ENCODE measurements at regions not wholly inside any gene's neighbourhood (a gene's known extent, or its start where the extent isn't known, plus 50 kb on each side); places are given as distances from the start of the nearest gene placed in this dataset.

DNA sequence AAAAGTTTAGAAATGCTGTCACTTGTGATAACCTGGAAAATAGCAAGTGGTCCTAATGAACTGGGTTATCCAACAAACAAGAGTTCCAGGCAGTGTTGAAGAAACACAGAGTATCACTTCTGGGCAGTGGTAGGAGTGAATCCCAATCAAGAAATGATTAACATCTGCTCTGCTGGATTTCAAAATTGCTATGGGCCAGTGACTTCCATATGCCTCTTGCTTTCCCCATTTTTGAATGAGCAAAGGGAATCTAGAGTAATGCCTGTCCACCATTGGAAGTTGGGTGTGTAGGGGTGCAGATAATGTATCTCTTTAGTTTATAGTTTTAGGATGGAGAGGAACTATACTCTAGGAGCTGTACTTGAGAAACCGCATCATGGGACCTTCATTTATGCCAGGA is 236.5 kb downstream of the RPLP1 start:
- peaks cover 10% of the 10 kb centered on the region for H3K9me3 Mint-ChIP-seq (ENCODE audit: unreplicated experiment)
- TF ChIP-seq, protein P1, sequence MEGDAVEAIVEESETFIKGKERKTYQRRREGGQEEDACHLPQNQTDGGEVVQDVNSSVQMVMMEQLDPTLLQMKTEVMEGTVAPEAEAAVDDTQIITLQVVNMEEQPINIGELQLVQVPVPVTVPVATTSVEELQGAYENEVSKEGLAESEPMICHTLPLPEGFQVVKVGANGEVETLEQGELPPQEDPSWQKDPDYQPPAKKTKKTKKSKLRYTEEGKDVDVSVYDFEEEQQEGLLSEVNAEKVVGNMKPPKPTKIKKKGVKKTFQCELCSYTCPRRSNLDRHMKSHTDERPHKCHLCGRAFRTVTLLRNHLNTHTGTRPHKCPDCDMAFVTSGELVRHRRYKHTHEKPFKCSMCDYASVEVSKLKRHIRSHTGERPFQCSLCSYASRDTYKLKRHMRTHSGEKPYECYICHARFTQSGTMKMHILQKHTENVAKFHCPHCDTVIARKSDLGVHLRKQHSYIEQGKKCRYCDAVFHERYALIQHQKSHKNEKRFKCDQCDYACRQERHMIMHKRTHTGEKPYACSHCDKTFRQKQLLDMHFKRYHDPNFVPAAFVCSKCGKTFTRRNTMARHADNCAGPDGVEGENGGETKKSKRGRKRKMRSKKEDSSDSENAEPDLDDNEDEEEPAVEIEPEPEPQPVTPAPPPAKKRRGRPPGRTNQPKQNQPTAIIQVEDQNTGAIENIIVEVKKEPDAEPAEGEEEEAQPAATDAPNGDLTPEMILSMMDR (IDR thresholded peaks at IDR 0.05; ENCODE audit: partially characterized antibody, unreplicated experiment): no peak
- H3K36me3 Mint-ChIP-seq (ENCODE audit: unreplicated experiment): peaks cover 6% of the 10 kb centered on the region
- H3K27me3 Mint-ChIP-seq (ENCODE audit: unreplicated experiment): peaks cover 2% of the 10 kb centered on the region
- no peak overlapping the region for H3K4me3 Mint-ChIP-seq (ENCODE audit: unreplicated experiment)
- H3K27ac Mint-ChIP-seq (ENCODE audit: unreplicated experiment): no peak overlapping the region
- H3K4me1 Mint-ChIP-seq (ENCODE audit: low read depth, unreplicated experiment): peaks cover 21% of the 10 kb centered on the region
- DNase-seq: no peak

GRCh38 chr15:69691307-69692015 is 238.8 kb downstream of the RPLP1 start:
- Mint-ChIP-seq H3K27me3 (ENCODE audit: unreplicated experiment) (peaks cover 9% of the 10 kb centered on the region), H3K27ac (ENCODE audit: unreplicated experiment) (peak overlapping the region; percentile 83), H3K4me3 (ENCODE audit: unreplicated experiment) (peak overlapping the region; percentile 30), H3K9me3 (ENCODE audit: unreplicated experiment) (peaks cover 10% of the 10 kb centered on the region), H3K36me3 (ENCODE audit: unreplicated experiment) (peaks cover 14% of the 10 kb centered on the region), H3K4me1 (ENCODE audit: low read depth, unreplicated experiment) (peaks cover 21% of the 10 kb centered on the region)
- TF ChIP-seq, protein P1 (IDR thresholded peaks at IDR 0.05; ENCODE audit: partially characterized antibody, unreplicated experiment): no peak
- peak; percentile 62 for DNase-seq

DNA sequence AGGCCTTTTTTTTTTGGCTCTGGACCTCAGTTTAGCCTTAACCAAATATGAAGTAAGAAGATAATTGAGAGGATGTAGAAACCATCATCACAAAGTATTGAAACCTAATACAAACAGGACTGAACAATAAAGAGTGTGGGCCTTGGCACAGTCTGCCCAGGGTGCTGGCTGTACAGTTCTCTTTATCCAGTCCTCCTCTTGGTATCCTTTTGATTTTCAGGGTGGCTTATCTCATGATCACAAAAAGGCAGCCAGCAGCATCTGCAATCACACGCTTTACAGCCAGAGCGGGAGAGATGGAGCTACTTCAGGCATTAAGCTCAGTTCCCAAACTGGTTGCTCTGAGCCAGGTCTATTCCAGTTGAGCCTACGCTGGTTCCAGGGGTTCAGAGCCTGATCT is 239.7 kb downstream of the RPLP1 start:
- peaks cover 10% of the 10 kb centered on the region for H3K9me3 Mint-ChIP-seq (ENCODE audit: unreplicated experiment)
- peaks cover 24% of the 10 kb centered on the region for H3K4me1 Mint-ChIP-seq (ENCODE audit: low read depth, unreplicated experiment)
- H3K36me3 Mint-ChIP-seq (ENCODE audit: unreplicated experiment): peaks cover 14% of the 10 kb centered on the region
- H3K4me3 Mint-ChIP-seq (ENCODE audit: unreplicated experiment): no peak overlapping the region
- H3K27me3 Mint-ChIP-seq (ENCODE audit: unreplicated experiment): peaks cover 9% of the 10 kb centered on the region
- TF ChIP-seq, protein P1 (IDR thresholded peaks at IDR 0.05; ENCODE audit: partially characterized antibody, unreplicated experiment): no peak
- no peak overlapping the region for H3K27ac Mint-ChIP-seq (ENCODE audit: unreplicated experiment)
- no peak for DNase-seq

GRCh38 chr15:69693059-69693458 is 240.4 kb downstream of the RPLP1 start:
- peaks cover 10% of the 10 kb centered on the region for H3K9me3 Mint-ChIP-seq (ENCODE audit: unreplicated experiment)
- peaks cover 7% of the 10 kb centered on the region for H3K27me3 Mint-ChIP-seq (ENCODE audit: unreplicated experiment)
- H3K4me1 Mint-ChIP-seq (ENCODE audit: low read depth, unreplicated experiment): peaks cover 24% of the 10 kb centered on the region
- DNase-seq: no peak
- H3K4me3 Mint-ChIP-seq (ENCODE audit: unreplicated experiment): no peak overlapping the region
- H3K27ac Mint-ChIP-seq (ENCODE audit: unreplicated experiment): no peak overlapping the region
- H3K36me3 Mint-ChIP-seq (ENCODE audit: unreplicated experiment): peaks cover 14% of the 10 kb centered on the region
- TF ChIP-seq, protein P1 (IDR thresholded peaks at IDR 0.05; ENCODE audit: partially characterized antibody, unreplicated experiment): no peak

DNA sequence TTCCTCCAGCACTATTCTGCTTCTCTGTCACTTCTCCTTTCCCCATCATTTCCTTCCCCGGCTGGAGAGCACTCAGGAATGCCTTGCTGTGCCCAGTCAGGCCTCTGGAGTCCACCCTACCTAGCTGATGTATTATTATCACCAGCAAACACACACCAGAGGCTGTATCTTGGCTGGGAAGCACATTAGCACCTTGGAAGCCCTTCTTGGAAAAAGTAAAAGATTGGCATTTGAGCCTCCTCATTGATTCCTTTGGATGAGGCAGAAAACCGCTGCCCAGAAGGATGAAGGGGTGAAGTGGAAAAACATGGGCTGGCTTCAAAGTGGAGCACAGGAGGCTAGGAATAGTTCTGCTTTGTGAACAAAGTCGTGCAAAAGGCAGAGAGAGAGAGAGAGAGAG is 244.3 kb downstream of the RPLP1 start:
- Mint-ChIP-seq H3K4me1 (ENCODE audit: low read depth, unreplicated experiment) (peaks cover 8% of the 10 kb centered on the region), H3K9me3 (ENCODE audit: unreplicated experiment) (peaks cover 1% of the 10 kb centered on the region), H3K36me3 (ENCODE audit: unreplicated experiment) (peaks cover 8% of the 10 kb centered on the region), H3K4me3 (ENCODE audit: unreplicated experiment) (no peak overlapping the region), H3K27me3 (ENCODE audit: unreplicated experiment) (peaks cover 10% of the 10 kb centered on the region), H3K27ac (ENCODE audit: unreplicated experiment) (no peak overlapping the region)
- TF ChIP-seq, protein P1 (IDR thresholded peaks at IDR 0.05; ENCODE audit: partially characterized antibody, unreplicated experiment): no peak
- DNase-seq: no peak

Measured in glutamatergic neuron (in vitro differentiated cells).